ENCODE measurements at regions not wholly inside any gene's neighbourhood (a gene's known extent, or its start where the extent isn't known, plus 50 kb on each side); places are given as distances from the start of the nearest gene placed in this dataset.

GRCh38 chr4:22115262-22115661, 166.7 kb upstream of the KCNIP4 start:
- no peak for ATAC-seq

GRCh38 chr4:22103768-22104167, 155.2 kb upstream of the KCNIP4 start:
- TF ChIP-seq TCF4 (CRISPR knock-in tag; IDR thresholded peaks at IDR 0.05; ENCODE audit: borderline replicate concordance) = no peak
- no peak for TF ChIP-seq ARNTL (CRISPR knock-in tag; IDR thresholded peaks at IDR 0.05; ENCODE audit: borderline replicate concordance, low read depth)
- no peak for TF ChIP-seq ZNF8 (CRISPR knock-in tag; IDR thresholded peaks at IDR 0.05)
- TF ChIP-seq, protein P1, sequence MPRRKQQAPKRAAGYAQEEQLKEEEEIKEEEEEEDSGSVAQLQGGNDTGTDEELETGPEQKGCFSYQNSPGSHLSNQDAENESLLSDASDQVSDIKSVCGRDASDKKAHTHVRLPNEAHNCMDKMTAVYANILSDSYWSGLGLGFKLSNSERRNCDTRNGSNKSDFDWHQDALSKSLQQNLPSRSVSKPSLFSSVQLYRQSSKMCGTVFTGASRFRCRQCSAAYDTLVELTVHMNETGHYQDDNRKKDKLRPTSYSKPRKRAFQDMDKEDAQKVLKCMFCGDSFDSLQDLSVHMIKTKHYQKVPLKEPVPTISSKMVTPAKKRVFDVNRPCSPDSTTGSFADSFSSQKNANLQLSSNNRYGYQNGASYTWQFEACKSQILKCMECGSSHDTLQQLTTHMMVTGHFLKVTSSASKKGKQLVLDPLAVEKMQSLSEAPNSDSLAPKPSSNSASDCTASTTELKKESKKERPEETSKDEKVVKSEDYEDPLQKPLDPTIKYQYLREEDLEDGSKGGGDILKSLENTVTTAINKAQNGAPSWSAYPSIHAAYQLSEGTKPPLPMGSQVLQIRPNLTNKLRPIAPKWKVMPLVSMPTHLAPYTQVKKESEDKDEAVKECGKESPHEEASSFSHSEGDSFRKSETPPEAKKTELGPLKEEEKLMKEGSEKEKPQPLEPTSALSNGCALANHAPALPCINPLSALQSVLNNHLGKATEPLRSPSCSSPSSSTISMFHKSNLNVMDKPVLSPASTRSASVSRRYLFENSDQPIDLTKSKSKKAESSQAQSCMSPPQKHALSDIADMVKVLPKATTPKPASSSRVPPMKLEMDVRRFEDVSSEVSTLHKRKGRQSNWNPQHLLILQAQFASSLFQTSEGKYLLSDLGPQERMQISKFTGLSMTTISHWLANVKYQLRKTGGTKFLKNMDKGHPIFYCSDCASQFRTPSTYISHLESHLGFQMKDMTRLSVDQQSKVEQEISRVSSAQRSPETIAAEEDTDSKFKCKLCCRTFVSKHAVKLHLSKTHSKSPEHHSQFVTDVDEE (CRISPR knock-in tag; IDR thresholded peaks at IDR 0.05) = no peak
- no peak for TF ChIP-seq ZNF565 (CRISPR knock-in tag; conservative IDR thresholded peaks at IDR 0.05; ENCODE audit: low read depth)
- TF ChIP-seq PPARA (CRISPR knock-in tag; IDR thresholded peaks at IDR 0.05; ENCODE audit: borderline replicate concordance) = no peak
- no peak for TF ChIP-seq GLIS3 (CRISPR knock-in tag; IDR thresholded peaks at IDR 0.05)
- TF ChIP-seq TOX (CRISPR knock-in tag; IDR thresholded peaks at IDR 0.05; ENCODE audit: borderline replicate concordance) = no peak
- TF ChIP-seq PATZ1 (CRISPR knock-in tag; IDR thresholded peaks at IDR 0.05; ENCODE audit: borderline replicate concordance) = no peak
- no peak for TF ChIP-seq CSDC2 (CRISPR knock-in tag; IDR thresholded peaks at IDR 0.05)
- TF ChIP-seq ZFP3 (CRISPR knock-in tag; IDR thresholded peaks at IDR 0.05) = no peak
- TF ChIP-seq ESRRG (CRISPR knock-in tag; IDR thresholded peaks at IDR 0.05) = no peak
- no peak for TF ChIP-seq RARB (CRISPR knock-in tag; IDR thresholded peaks at IDR 0.05)
- TF ChIP-seq, protein P2, sequence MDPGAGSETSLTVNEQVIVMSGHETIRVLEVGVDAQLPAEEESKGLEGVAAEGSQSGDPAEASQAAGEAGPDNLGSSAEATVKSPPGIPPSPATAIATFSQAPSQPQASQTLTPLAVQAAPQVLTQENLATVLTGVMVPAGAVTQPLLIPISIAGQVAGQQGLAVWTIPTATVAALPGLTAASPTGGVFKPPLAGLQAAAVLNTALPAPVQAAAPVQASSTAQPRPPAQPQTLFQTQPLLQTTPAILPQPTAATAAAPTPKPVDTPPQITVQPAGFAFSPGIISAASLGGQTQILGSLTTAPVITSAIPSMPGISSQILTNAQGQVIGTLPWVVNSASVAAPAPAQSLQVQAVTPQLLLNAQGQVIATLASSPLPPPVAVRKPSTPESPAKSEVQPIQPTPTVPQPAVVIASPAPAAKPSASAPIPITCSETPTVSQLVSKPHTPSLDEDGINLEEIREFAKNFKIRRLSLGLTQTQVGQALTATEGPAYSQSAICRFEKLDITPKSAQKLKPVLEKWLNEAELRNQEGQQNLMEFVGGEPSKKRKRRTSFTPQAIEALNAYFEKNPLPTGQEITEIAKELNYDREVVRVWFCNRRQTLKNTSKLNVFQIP (CRISPR knock-in tag; IDR thresholded peaks at IDR 0.05; ENCODE audit: borderline replicate concordance, low read depth) = no peak
- no peak for ATAC-seq

More at GRCh38 chr4:22115262-22115661, 166.7 kb upstream of the KCNIP4 start:
- TF ChIP-seq, protein P2 (CRISPR knock-in tag; IDR thresholded peaks at IDR 0.05; ENCODE audit: borderline replicate concordance, low read depth) = no peak
- TF ChIP-seq ISL1 (CRISPR knock-in tag; IDR thresholded peaks at IDR 0.05) (no peak), TOX (CRISPR knock-in tag; IDR thresholded peaks at IDR 0.05; ENCODE audit: borderline replicate concordance) (no peak), ZFP30 (CRISPR knock-in tag; IDR thresholded peaks at IDR 0.05) (no peak), BACH2 (CRISPR knock-in tag; IDR thresholded peaks at IDR 0.05; ENCODE audit: borderline replicate concordance) (no peak), ZC3H10 (CRISPR knock-in tag; IDR thresholded peaks at IDR 0.05) (no peak), RARB (CRISPR knock-in tag; IDR thresholded peaks at IDR 0.05) (no peak), ARNTL (CRISPR knock-in tag; IDR thresholded peaks at IDR 0.05; ENCODE audit: borderline replicate concordance, low read depth) (no peak), ZNF70 (CRISPR knock-in tag; IDR thresholded peaks at IDR 0.05) (no peak), CSRNP3 (CRISPR knock-in tag; IDR thresholded peaks at IDR 0.05) (no peak), SNAI2 (CRISPR knock-in tag; IDR thresholded peaks at IDR 0.05) (no peak), CREB5 (CRISPR knock-in tag; IDR thresholded peaks at IDR 0.05; ENCODE audit: low read depth) (no peak), PPARA (CRISPR knock-in tag; IDR thresholded peaks at IDR 0.05; ENCODE audit: borderline replicate concordance) (no peak), ESRRG (CRISPR knock-in tag; IDR thresholded peaks at IDR 0.05) (no peak), GLIS3 (CRISPR knock-in tag; IDR thresholded peaks at IDR 0.05) (no peak), ZNF565 (CRISPR knock-in tag; conservative IDR thresholded peaks at IDR 0.05; ENCODE audit: low read depth) (no peak), ZFP3 (CRISPR knock-in tag; IDR thresholded peaks at IDR 0.05) (no peak)
